ENCODE measurements at regions not wholly inside any gene's neighbourhood (a gene's known extent, or its start where the extent isn't known, plus 50 kb on each side); places are given as distances from the start of the nearest gene placed in this dataset.

DNA sequence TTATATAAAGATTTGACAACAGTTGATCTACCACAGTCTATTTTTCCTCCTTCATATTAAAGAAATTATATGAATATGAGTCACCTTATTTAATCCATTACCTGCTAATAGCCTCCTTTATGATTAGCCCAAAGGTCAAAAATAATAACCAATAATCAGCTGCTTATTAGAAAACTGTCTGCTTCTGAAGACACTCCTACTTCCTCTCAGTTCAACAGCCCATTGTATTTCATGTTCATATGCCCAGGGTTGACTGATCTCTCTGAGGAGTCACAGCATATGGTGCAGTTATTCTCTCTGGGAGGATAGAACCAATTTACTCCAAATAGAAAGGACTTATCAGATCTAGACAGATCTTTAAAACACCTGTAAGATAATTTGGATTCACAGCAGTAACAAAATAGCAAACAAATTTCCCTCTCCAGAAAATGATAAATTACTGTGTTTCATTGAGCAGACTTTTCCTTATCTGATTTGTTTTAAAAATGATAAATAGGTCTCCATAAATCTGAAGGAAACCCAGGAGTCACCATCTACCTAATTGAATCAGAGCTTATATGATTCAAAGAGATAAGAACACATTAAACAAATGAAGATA lies 180.4 kb upstream of the ITGA1 start:
- Histone ChIP-seq H3K27ac (no peak overlapping the region), H3K36me3 (no peaks in the 10 kb centered on the region), H3K4me3 (no peak overlapping the region), H3K9me3 (no peaks in the 10 kb centered on the region), H3K4me1 (no peaks in the 10 kb centered on the region), H3K27me3 (no peaks in the 10 kb centered on the region)
- no peak for DNase-seq
- TF ChIP-seq, protein P1, sequence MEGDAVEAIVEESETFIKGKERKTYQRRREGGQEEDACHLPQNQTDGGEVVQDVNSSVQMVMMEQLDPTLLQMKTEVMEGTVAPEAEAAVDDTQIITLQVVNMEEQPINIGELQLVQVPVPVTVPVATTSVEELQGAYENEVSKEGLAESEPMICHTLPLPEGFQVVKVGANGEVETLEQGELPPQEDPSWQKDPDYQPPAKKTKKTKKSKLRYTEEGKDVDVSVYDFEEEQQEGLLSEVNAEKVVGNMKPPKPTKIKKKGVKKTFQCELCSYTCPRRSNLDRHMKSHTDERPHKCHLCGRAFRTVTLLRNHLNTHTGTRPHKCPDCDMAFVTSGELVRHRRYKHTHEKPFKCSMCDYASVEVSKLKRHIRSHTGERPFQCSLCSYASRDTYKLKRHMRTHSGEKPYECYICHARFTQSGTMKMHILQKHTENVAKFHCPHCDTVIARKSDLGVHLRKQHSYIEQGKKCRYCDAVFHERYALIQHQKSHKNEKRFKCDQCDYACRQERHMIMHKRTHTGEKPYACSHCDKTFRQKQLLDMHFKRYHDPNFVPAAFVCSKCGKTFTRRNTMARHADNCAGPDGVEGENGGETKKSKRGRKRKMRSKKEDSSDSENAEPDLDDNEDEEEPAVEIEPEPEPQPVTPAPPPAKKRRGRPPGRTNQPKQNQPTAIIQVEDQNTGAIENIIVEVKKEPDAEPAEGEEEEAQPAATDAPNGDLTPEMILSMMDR (IDR thresholded peaks at IDR 0.05): no peak
- intact Hi-C loops (cut with DNase I; ENCODE audit: low total_unique reads): no loop called here

GRCh38 chr5:52620315-52620714 lies 167.4 kb upstream of the ITGA1 start:
- H3K36me3 ChIP-seq: no peaks in the 10 kb centered on the region
- H3K27ac ChIP-seq: no peak overlapping the region
- no peak overlapping the region for H3K4me3 ChIP-seq
- TF ChIP-seq, protein P1 (IDR thresholded peaks at IDR 0.05): no peak
- no peaks in the 10 kb centered on the region for H3K9me3 ChIP-seq
- no peak for DNase-seq
- no peaks in the 10 kb centered on the region for H3K27me3 ChIP-seq
- no peaks in the 10 kb centered on the region for H3K4me1 ChIP-seq
- intact Hi-C loops (cut with DNase I; ENCODE audit: low total_unique reads): no loop called here

DNA sequence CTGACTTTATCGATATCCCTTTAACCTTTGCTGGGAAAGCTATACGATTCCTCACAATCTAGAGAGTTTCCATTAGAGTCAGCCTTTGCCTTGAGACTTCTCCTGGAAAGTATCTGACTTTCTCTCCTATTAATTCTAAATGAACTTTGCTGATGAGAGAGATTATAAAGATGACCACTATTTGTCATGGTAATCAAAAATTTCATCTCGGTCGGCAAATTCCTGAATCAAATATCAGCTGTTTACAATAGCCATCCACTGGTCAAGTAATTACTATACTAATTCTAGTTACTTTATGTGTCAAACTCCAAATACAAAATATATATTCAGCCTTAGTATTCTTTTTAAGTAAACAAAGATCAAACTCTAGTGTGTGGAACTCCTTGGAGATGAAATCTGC lies 164.4 kb upstream of the ITGA1 start:
- Histone ChIP-seq H3K27ac (no peak overlapping the region), H3K36me3 (no peaks in the 10 kb centered on the region), H3K9me3 (no peaks in the 10 kb centered on the region), H3K27me3 (no peaks in the 10 kb centered on the region), H3K4me3 (no peak overlapping the region), H3K4me1 (no peaks in the 10 kb centered on the region)
- intact Hi-C loops (cut with DNase I; ENCODE audit: low total_unique reads): no loop called here
- DNase-seq: no peak
- no peak for TF ChIP-seq POLR2A (IDR thresholded peaks at IDR 0.05)
- TF ChIP-seq, protein P1 (IDR thresholded peaks at IDR 0.05): no peak

DNA sequence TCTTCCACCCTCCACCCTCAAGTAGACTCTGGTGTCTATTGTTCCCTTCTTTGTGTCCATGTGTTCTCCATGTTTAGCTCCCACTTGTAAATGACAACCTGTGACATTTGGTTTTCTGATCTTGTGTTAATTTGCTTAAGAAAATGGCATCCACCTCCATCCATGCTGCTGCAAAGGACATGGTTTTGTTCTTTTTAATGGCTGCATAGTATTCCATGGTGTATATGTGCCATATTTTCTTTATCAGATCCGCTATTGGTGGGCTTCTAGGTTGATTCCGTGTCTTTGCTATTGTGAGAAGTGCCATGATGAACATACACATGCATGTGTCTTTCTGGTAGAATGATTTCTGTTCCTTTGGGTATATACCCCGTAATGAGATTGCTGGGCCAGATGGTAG lies 163.4 kb upstream of the ITGA1 start:
- Histone ChIP-seq H3K9me3 (no peaks in the 10 kb centered on the region), H3K36me3 (no peaks in the 10 kb centered on the region), H3K4me1 (no peaks in the 10 kb centered on the region), H3K27me3 (no peaks in the 10 kb centered on the region), H3K27ac (no peak overlapping the region), H3K4me3 (no peak overlapping the region)
- no peak for DNase-seq
- no peak for TF ChIP-seq POLR2A (IDR thresholded peaks at IDR 0.05)
- TF ChIP-seq, protein P1 (IDR thresholded peaks at IDR 0.05): no peak
- intact Hi-C loops (cut with DNase I; ENCODE audit: low total_unique reads): no loop called here

GRCh38 chr5:52626312-52626711 lies 161.4 kb upstream of the ITGA1 start:
- no peak overlapping the region for H3K27ac ChIP-seq
- no peaks in the 10 kb centered on the region for H3K9me3 ChIP-seq
- no peaks in the 10 kb centered on the region for H3K27me3 ChIP-seq
- H3K36me3 ChIP-seq: no peaks in the 10 kb centered on the region
- no peak for DNase-seq
- intact Hi-C loops (cut with DNase I; ENCODE audit: low total_unique reads): no loop called here
- TF ChIP-seq, protein P1 (IDR thresholded peaks at IDR 0.05): no peak
- TF ChIP-seq POLR2A (IDR thresholded peaks at IDR 0.05): no peak
- no peak overlapping the region for H3K4me3 ChIP-seq
- H3K4me1 ChIP-seq: no peaks in the 10 kb centered on the region

Measured in uterus (tissue), 3 donors.